Skin of body (tissue), 1 donor: ENCODE measurements at regions not wholly inside any gene's neighbourhood (a gene's known extent, or its start where the extent isn't known, plus 50 kb on each side); places are given as distances from the start of the nearest gene placed in this dataset.

Experiments used
- DNase-seq: peaks from one replicate; lab custom pipeline; 2025; lab: John Stamatoyannopoulos, UW

GRCh38 chr21:26743524-26743923 is 101.7 kb downstream of the ADAMTS1 start:
- no peak for DNase-seq

- no peak for DNase-seq
These were observed 106.0 kb downstream of the ADAMTS1 start for GRCh38 chr21:26739189-26739588.

DNA sequence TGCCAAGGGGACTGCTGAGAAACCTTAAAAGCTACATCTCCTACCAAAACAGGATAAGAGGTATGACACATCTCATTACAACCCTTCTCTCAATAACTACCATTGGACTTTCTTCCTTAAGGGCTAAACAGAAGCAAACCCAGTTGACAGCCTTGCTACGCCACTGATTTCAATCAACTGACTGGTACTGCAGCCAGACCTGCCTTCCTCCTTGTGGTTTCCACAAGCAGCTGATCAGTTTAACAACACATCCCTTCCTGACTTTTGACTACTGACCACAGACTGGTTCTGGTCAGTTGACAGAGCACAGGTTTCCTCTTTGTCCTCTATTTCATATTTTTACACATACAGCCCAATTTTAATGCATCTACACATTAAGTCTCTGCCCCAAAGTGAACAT is 108.8 kb downstream of the ADAMTS1 start:
- no peak for DNase-seq

GRCh38 chr21:26732432-26733221 is 112.6 kb downstream of the ADAMTS1 start:
- no peak for DNase-seq

DNA sequence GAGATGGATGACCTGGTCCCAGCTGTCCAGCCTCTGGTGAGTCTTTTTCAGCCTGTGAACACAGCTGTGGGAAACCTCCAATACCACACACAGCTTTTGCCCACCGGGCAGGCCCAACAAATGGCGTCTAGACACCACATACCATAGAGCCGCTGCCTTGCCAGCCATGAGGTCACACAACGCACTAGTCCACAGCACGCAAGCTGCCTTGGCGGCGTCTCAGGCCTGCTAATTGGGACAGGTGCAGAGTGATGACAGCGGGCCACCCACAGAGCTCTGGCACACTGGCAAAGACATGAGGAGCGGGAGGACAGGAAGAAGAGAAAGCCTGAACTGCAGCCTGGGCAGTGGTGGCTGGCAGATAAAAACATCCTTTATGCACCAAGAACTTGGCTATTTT is 125.5 kb downstream of the ADAMTS1 start:
- no peak for DNase-seq

DNA sequence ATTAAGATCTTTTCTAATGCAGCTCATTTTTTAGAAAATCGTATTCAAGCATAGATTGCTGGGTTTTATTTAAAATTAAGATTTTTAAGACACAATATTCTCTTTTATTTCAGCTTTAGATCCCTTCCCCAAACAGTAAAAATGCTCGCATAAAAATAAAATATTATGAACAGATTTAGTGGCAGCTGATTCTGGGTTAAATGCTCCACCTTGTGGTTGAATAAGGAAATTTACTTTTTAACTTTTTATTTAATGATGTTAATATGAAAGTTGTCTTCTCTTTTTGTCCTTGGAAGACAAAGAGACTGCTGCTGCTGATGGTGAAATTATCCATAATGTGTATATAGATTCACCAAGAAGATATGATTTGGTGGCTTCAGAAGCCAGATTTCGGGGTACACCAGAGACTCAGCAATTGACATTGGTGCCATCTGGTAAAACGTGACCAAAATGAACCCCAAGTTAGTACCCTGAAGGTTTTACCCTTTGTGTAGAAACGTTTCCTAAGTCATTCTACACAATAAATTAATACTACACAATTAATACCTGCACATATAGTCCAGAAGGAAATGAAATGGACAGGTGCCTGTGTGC is 128.0 kb downstream of the ADAMTS1 start:
- DNase-seq, result peak; percentile 11

GRCh38 chr21:26715878-26716506 is 129.2 kb downstream of the ADAMTS1 start:
- no peak for DNase-seq

DNA sequence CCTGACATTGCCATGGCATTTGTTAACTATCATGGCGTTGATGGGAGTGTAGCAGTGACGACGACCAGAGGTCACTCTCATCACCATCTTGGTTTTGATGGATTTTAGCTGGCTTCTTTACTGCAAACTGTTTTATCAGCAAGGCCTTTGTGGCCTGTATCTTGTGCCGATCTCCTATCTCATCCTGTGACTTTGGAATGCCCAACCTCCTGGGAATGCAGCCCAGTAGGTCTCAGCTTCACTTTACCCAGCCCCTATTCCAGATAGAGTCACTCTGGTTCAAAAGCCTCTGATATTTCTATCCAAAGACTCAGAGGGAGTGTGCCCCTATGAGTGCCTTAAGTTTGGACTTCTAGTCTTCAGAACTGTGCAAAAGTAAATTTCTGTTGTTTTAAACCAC is 130.1 kb downstream of the ADAMTS1 start:
- DNase-seq, result no peak

- no peak for DNase-seq
These were observed 135.1 kb downstream of the ADAMTS1 start for GRCh38 chr21:26710155-26710554.

- DNase-seq, result no peak
These were observed 136.0 kb upstream of the CYYR1 start for GRCh38 chr21:26709090-26709489.

GRCh38 chr21:26708223-26708800 is 135.2 kb upstream of the CYYR1 start:
- no peak for DNase-seq

- DNase-seq, result no peak
These were observed 134.2 kb upstream of the CYYR1 start for GRCh38 chr21:26707246-26707645.

GRCh38 chr21:26698416-26698815 is 125.3 kb upstream of the CYYR1 start:
- DNase-seq, result no peak

GRCh38 chr21:26691416-26691815 is 118.3 kb upstream of the CYYR1 start:
- no peak for DNase-seq

- no peak for DNase-seq
These were observed 113.6 kb upstream of the CYYR1 start for GRCh38 chr21:26686705-26687104.

- no peak for DNase-seq
These were observed 113.2 kb upstream of the CYYR1 start for GRCh38 chr21:26686278-26686677.

GRCh38 chr21:26684889-26685288 is 111.8 kb upstream of the CYYR1 start:
- DNase-seq, result no peak

- DNase-seq, result no peak
These were observed 110.9 kb upstream of the CYYR1 start for GRCh38 chr21:26683996-26684395.

DNA sequence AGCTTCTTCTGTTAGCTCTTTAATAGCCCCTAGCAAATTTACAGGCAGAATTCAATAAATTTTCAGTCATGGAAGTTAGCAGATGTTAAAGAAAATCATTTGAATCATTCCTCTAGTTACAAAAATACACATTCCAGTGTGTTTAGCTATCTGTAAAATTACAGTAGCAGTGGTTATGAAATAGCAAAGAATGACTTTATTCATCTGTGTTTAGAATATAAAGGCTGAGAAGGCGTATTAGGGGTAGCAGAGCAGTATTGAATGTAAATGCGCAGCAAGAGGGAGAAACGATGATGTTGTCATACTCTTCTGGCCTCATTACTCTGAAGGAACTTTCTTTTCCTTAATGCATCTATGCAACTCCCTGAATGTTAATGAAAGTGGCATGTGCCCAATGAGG is 106.2 kb upstream of the CYYR1 start:
- no peak for DNase-seq

DNA sequence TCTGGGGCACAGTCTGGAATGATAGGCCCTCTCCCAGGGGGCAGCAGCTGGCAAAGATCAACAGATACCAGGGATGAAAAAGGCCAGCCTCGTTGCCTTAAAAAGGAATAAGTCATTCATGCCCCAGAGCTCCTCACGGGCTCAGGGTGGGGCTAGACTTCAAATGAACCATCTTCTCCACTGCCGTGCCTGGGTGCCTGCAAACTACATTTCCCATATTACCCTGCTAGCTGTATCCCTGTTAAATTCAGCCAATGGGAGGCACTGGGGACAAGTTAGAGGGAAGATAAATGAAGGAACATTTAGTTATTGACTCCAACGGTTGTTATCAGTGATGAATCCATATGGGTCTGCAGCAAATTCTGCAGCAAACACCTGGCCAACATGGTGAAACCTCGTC is 101.2 kb upstream of the CYYR1 start:
- DNase-seq, result no peak

GRCh38 chr21:26669215-26669764 is 96.2 kb upstream of the CYYR1 start:
- no peak for DNase-seq

- no peak for DNase-seq
These were observed 86.7 kb upstream of the CYYR1 start for GRCh38 chr21:26659757-26660156.
